ENCODE measurements at regions not wholly inside any gene's neighbourhood (a gene's known extent, or its start where the extent isn't known, plus 50 kb on each side); places are given as distances from the start of the nearest gene placed in this dataset.
"Not testable (repeated sequence)": the region's sequence is repeated elsewhere in the genome, so short reads cannot be mapped to it uniquely, and the experiment has no call there.

GRCh38 chr2:35818359-35818758 is 537.2 kb upstream of the CRIM1 start:
- DNase-seq (ENCODE audit: low read depth in 2 of 2): not testable (repeated sequence)

DNA sequence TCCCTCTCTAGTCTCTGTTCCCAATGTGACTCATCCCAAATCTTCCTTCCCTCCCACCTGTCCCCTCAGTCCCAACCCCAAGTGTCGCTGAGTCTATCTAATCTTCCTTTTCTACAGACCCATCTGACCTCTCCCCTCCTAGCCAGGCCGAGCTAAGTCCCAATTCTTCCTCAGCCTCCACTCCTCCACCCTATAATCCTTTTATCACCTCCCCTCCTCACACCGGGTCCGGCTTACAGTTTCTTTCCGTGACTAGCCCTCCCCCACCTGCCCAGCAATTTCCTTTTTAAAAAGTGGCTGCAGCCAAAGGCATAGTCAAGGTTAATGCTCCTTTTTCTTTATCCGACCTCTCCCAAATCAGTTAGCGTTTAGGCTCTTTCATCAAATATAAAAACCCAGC is 541.0 kb upstream of the CRIM1 start:
- not testable (repeated sequence) for DNase-seq (ENCODE audit: low read depth in 2 of 2)

DNA sequence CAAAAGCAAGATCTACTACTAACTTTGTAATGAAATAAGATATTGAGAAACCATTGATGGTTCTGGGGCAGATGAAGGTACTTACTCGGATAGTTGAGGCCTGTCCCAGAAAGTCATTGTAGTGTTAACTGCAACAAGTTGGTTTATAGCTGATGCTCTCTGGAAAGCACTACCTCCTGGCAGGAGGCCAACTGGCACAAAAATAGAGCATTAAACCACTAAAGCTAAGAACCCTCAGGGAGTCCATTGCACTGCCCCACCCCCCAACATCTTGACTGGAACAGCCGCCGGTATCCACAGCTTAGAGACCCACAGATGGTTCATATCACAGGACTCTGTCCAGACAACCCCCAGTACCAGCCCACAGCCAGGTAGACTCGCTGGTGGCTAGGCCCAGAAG is 552.5 kb upstream of the CRIM1 start:
- DNase-seq (ENCODE audit: low read depth in 2 of 2): no peak

- DNase-seq (ENCODE audit: low read depth in 2 of 2): no peak
Observed at GRCh38 chr2:35794796-35795450, 560.7 kb upstream of the CRIM1 start.

DNA sequence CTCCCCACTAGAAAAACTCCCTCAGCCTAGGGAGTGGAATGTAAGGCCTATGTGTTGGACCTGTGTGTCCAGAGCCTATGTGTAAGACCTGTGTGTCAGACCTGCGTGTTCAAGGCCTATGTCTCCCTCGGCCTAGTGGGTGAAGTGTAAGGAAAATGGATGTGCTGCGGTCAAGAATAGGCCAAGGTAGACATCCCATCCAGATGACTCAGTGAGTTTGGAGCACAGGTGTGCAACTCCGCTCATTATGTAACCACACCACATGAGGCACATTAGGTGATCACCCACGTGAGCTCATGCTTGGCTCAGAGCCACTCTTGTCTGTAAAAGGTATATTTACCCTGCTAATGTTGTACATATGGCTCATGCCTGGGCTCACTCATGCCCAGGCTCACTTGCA is 565.3 kb upstream of the CRIM1 start:
- no peak for DNase-seq (ENCODE audit: low read depth in 2 of 2)

DNA sequence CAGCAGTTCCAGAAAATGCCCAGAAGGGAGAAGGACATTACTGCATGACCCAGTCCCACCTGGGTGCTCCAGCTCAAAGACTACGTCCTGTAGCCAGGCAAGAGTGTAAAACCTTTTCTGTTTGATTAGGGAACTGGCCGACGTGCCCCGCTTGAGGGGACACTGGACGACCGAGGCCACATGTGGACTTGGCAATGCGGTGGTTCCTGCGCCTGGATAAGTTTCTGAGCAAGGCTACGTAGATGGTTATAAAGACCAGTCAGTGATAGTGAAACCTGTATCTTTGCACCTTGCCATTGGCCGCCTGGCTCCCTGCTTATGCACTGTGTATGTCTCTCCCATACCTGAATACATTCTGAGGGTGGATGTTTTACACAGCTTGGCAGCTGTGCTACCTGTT is 567.0 kb upstream of the CRIM1 start:
- no peak for DNase-seq (ENCODE audit: low read depth in 2 of 2)

- DNase-seq (ENCODE audit: low read depth in 2 of 2): no peak
Observed at GRCh38 chr2:35787302-35788031, 568.1 kb upstream of the CRIM1 start.

DNA sequence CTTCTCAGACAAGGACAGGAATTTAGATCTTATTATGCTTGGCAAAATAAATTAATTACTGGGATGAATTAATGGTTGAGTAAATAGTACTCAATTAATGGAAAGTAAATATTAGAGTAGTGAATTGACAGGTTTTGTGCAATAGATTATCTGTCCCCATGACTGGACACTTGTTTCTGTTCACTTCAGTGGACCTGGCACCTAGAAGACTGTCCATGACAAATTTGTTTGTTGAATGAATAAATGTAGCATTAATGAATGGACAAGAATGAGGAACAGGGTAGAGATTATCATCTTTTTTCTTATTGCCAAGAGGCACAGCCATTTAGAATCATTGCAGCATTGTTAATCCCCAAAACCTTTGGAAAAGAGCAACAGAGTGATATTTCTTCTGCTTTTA is 570.0 kb upstream of the CRIM1 start:
- no peak for DNase-seq (ENCODE audit: low read depth in 2 of 2)

DNA sequence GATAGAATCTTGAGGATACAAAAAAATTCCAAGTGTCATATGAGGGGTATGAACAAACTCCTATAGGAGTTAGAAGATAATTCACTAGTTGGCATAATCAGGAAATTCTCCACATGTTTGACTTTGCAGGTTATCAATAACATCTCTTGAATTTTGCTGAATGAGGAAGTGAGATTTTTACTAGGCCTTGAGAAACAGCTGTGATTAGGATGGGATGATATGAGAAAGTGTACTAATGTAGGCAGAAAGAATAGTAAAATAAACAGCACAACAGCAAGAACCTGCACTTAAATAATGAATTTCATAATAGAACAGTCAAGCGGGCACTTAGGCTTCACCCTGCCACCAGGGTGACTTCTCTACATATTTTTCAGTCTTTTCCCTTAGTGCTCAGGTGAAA is 570.8 kb upstream of the CRIM1 start:
- DNase-seq (ENCODE audit: low read depth in 2 of 2): no peak

GRCh38 chr2:35783723-35784122 is 571.9 kb upstream of the CRIM1 start:
- DNase-seq (ENCODE audit: low read depth in 2 of 2): no peak

GRCh38 chr2:35741556-35741955 is 614.0 kb upstream of the CRIM1 start:
- no peak for DNase-seq (ENCODE audit: low read depth in 2 of 2)

- no peak for DNase-seq (ENCODE audit: low read depth in 2 of 2)
Observed at GRCh38 chr2:35731674-35732073, 623.9 kb upstream of the CRIM1 start.

DNA sequence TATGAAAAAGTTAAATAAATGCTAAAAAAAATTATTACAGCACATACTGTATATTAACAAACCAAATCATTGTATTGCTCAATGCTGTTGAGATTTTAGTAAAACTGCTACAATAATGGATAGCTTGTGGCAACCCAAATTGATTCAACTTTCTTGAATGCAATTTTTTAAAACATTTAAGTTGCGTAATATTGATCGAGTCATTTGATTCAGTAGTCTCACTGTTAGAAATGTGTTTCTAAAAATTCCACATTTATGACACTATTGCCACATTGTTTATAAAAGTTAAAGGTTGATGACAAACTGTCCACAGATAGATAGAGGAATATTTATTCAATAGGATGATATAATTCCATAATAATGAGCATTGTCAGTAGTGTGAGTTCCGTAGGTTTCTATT is 640.7 kb upstream of the CRIM1 start:
- no peak for DNase-seq (ENCODE audit: low read depth in 2 of 2)

DNA sequence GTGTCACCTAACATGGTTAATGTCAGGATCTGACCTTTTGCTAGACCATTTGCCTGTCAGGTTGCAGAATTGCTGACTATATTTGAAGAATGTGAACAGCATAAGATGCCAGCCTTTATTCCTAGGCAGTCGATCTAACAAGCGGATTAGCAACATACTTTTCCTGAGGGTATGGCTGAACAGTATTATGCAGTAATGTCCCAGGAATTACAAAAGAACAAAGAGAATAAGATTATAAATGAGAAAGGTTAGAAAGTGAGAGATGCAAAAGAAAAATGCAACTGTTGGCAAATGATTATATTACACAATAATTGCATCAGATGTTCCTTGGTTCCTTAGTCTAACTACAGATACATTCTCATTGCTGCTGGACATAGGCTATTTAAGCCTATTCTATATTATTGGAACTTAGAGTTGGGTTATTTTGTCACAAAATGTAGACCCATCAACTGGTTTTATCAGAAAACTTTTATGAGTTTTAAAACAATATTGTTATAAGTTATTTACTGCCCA is 647.1 kb upstream of the CRIM1 start:
- DNase-seq (ENCODE audit: low read depth in 2 of 2): no peak

DNA sequence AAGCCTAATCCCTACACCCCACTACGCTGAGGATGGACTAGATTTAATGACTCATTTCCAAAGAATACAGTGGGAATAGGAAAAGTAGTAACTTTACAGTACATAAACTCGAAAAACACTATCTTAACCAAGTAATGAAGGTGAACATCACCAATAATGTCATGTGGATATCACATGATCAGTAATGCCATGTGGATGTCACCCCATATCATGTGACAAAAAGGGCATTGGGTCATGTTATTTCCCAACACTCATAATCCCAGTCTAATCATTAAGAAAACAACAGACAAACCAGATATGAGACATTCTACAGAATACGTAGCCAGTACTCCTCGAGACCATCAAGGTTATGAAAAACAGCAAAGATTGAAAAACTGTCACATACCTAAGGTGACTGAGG is 667.3 kb upstream of the CRIM1 start:
- DNase-seq (ENCODE audit: low read depth in 2 of 2): no peak

- DNase-seq (ENCODE audit: low read depth in 2 of 2): no peak
Observed at GRCh38 chr2:35651688-35652323, 703.8 kb upstream of the CRIM1 start.

DNA sequence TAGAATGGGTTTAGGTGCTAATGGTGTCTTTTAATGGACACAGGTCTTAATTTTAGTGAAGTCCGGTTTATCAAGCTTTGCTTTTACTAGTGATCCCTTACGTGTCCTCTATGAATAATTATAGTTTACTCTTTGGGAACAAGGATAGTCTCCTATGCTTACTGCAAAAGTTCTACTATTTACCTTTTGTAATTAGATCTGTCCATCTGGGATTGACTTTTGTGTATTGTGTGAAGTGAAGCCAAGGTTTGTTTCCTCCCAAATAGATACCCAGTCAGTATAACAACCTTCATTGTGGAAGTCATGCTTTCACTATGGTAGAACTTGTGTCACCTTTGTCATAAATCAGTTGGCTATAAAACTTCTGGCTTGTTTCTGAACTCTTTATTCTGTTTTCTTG is 740.9 kb upstream of the CRIM1 start:
- DNase-seq (ENCODE audit: low read depth in 2 of 2): no peak

- DNase-seq (ENCODE audit: low read depth in 2 of 2): no peak
Observed at GRCh38 chr2:35606394-35606793, 749.2 kb upstream of the CRIM1 start.

DNA sequence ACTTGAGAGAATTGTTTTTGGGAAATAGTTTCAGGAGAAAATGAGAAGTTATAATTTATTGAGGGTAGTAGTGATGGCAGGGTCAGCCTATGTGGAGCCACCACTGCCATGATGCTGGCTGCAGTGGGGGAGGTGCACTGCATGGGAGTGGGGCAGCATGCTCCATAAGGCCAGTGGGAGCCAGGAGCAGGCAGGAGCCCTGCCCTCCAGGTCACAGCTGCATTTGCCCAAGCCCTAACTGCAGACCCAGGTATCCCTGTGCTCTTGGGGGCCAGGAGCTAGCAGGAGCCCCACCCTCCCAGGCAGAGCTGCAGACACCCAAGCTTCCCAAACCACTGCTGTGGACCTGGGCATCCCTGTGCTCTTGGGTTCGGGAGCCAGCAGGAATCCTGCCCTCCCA is 757.3 kb upstream of the CRIM1 start:
- DNase-seq (ENCODE audit: low read depth in 2 of 2): no peak

DNA sequence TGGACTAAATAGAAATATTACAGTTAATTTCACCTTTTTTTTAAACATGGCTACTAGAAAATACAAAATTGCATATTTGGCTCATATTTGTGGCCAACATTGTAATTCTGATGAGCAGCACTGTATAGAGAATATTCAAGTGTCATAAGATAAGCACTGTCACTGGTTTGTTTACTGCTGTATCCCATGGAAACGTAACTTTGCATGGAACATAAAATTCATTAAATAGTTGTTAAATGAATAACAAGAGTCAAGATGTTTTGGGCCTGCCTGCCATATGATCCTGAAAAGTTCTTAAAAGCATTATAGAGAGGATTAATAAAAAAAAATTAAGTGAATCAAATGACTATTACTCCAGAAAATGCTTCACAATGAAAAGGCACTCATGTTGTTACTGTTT is 763.7 kb upstream of the CRIM1 start:
- DNase-seq (ENCODE audit: low read depth in 2 of 2): no peak

GRCh38 chr2:35585972-35586371 is 769.6 kb upstream of the CRIM1 start:
- no peak for DNase-seq (ENCODE audit: low read depth in 2 of 2)

DNA sequence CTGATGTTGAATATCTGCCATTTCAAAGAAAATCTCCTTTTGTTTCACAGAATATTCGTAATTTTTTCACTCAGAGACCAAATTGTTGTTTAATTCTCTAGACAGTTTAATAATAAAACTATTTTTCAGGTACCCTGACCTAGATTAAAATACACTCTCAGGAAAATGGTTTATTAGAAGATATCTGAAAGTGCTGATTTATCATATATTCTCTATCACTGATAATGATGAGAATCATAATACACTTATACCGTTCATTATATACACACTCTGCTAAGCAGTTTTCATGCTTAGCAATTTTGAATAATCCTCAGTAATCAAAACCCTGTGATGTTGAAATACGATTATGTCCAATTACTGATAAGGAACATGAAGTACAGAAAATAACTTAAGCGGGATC is 772.9 kb upstream of the CRIM1 start:
- DNase-seq (ENCODE audit: low read depth in 2 of 2): no peak

GRCh38 chr2:35580956-35581355 is 774.6 kb upstream of the CRIM1 start:
- no peak for DNase-seq (ENCODE audit: low read depth in 2 of 2)

All from stimulated activated CD4-positive, alpha-beta T cell treated with anti-CD3 and anti-CD28 coated beads, Interleukin-15, amount 100 ng/mL, for 48 hours (primary cell).